ENCODE measurements at regions not wholly inside any gene's neighbourhood (a gene's known extent, or its start where the extent isn't known, plus 50 kb on each side); places are given as distances from the start of the nearest gene placed in this dataset.

GRCh38 chr19:57055956-57056355 is 63.8 kb upstream of the USP29 start (continued):
- TF ChIP-seq, protein P1, sequence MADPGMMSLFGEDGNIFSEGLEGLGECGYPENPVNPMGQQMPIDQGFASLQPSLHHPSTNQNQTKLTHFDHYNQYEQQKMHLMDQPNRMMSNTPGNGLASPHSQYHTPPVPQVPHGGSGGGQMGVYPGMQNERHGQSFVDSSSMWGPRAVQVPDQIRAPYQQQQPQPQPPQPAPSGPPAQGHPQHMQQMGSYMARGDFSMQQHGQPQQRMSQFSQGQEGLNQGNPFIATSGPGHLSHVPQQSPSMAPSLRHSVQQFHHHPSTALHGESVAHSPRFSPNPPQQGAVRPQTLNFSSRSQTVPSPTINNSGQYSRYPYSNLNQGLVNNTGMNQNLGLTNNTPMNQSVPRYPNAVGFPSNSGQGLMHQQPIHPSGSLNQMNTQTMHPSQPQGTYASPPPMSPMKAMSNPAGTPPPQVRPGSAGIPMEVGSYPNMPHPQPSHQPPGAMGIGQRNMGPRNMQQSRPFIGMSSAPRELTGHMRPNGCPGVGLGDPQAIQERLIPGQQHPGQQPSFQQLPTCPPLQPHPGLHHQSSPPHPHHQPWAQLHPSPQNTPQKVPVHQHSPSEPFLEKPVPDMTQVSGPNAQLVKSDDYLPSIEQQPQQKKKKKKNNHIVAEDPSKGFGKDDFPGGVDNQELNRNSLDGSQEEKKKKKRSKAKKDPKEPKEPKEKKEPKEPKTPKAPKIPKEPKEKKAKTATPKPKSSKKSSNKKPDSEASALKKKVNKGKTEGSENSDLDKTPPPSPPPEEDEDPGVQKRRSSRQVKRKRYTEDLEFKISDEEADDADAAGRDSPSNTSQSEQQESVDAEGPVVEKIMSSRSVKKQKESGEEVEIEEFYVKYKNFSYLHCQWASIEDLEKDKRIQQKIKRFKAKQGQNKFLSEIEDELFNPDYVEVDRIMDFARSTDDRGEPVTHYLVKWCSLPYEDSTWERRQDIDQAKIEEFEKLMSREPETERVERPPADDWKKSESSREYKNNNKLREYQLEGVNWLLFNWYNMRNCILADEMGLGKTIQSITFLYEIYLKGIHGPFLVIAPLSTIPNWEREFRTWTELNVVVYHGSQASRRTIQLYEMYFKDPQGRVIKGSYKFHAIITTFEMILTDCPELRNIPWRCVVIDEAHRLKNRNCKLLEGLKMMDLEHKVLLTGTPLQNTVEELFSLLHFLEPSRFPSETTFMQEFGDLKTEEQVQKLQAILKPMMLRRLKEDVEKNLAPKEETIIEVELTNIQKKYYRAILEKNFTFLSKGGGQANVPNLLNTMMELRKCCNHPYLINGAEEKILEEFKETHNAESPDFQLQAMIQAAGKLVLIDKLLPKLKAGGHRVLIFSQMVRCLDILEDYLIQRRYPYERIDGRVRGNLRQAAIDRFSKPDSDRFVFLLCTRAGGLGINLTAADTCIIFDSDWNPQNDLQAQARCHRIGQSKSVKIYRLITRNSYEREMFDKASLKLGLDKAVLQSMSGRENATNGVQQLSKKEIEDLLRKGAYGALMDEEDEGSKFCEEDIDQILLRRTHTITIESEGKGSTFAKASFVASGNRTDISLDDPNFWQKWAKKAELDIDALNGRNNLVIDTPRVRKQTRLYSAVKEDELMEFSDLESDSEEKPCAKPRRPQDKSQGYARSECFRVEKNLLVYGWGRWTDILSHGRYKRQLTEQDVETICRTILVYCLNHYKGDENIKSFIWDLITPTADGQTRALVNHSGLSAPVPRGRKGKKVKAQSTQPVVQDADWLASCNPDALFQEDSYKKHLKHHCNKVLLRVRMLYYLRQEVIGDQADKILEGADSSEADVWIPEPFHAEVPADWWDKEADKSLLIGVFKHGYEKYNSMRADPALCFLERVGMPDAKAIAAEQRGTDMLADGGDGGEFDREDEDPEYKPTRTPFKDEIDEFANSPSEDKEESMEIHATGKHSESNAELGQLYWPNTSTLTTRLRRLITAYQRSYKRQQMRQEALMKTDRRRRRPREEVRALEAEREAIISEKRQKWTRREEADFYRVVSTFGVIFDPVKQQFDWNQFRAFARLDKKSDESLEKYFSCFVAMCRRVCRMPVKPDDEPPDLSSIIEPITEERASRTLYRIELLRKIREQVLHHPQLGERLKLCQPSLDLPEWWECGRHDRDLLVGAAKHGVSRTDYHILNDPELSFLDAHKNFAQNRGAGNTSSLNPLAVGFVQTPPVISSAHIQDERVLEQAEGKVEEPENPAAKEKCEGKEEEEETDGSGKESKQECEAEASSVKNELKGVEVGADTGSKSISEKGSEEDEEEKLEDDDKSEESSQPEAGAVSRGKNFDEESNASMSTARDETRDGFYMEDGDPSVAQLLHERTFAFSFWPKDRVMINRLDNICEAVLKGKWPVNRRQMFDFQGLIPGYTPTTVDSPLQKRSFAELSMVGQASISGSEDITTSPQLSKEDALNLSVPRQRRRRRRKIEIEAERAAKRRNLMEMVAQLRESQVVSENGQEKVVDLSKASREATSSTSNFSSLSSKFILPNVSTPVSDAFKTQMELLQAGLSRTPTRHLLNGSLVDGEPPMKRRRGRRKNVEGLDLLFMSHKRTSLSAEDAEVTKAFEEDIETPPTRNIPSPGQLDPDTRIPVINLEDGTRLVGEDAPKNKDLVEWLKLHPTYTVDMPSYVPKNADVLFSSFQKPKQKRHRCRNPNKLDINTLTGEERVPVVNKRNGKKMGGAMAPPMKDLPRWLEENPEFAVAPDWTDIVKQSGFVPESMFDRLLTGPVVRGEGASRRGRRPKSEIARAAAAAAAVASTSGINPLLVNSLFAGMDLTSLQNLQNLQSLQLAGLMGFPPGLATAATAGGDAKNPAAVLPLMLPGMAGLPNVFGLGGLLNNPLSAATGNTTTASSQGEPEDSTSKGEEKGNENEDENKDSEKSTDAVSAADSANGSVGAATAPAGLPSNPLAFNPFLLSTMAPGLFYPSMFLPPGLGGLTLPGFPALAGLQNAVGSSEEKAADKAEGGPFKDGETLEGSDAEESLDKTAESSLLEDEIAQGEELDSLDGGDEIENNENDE (IDR thresholded peaks at IDR 0.05; ENCODE audit: insufficient replicate concordance, low read length) = no peak
- TF ChIP-seq KDM1A (IDR thresholded peaks at IDR 0.05; ENCODE audit: borderline replicate concordance, low read length) = no peak
- TF ChIP-seq FOSL1 (IDR thresholded peaks at IDR 0.05; ENCODE audit: insufficient read depth, low read depth, low read length) = no peak
- TF ChIP-seq, protein P2, sequence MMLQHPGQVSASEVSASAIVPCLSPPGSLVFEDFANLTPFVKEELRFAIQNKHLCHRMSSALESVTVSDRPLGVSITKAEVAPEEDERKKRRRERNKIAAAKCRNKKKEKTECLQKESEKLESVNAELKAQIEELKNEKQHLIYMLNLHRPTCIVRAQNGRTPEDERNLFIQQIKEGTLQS (IDR thresholded peaks at IDR 0.05; ENCODE audit: insufficient read depth, low read depth, low read length) = no peak
- TF ChIP-seq YY1 (IDR thresholded peaks at IDR 0.05; ENCODE audit: low read depth, low read length) = no peak
- TF ChIP-seq JUN (IDR thresholded peaks at IDR 0.05; ENCODE audit: low read depth, low read length) = no peak
- no peak for TF ChIP-seq CBX8 (IDR thresholded peaks at IDR 0.05; ENCODE audit: borderline replicate concordance, low read depth, low read length)
- no peak for TF ChIP-seq SP4 (IDR thresholded peaks at IDR 0.05; ENCODE audit: low read length)
